NCI-H1105 (cell line): ENCODE measurements at regions not wholly inside any gene's neighbourhood (a gene's known extent, or its start where the extent isn't known, plus 50 kb on each side); places are given as distances from the start of the nearest gene placed in this dataset.

Source experiments
- DNase-seq: peaks from one replicate; lab custom pipeline; 2025; lab: John Stamatoyannopoulos, UW

DNA sequence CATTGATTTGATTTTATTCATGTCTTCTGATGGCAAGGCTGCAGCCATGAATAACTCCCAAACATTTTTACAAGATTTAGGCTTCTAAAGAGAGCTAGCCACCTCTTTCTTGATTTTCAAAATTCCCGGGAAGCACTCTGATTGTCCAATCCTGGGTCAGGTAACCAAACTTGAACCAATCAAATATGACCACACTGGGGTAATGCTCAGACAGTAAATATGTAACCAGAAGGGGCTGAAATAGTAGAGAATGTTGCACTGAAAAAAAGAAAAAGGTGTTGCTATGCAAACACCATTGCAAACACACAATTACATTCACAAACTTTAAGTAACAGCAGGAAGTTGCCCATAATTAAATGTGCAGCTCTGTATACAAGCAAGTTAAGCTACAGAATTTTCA, 112.9 kb upstream of the IQCM start:
- DNase-seq, result no peak

DNA sequence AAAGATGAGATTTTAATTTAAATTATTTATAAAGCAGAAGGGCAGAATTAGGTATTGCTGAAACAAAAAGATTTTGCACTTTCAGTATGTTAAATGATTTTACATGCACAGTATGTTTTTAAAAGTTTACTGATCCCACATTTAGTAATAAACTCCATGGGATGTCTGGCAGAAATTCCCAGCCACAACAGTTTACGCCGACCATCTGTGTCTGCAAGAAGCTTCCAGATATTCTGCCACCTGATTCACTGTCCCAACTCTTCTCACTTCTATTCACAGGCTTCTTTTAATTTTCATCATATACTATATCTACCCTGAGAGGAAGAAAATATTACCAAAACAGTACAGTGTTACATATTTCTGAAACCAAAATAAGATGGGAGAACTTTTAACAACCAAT, 115.8 kb upstream of the IQCM start:
- no peak for DNase-seq

DNA sequence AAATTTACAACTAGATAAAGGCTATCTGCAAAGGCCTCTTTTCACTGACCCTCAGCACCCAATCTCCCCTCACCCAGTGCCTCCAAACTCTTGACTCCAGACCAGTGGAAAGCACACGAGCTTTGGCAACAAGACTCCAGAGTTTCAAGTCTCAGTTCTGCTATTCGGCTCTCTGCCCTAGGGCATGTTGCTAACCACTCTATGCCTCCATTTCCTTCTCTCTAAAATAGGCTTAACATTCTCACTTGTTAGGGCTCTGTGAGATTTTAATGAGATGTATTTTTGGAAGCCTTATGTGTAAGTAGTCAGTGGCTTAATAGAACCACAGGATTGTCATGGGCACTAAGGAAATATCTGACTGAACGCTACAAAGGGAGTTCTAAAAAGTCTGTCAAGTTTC, 116.5 kb upstream of the IQCM start:
- no peak for DNase-seq

DNA sequence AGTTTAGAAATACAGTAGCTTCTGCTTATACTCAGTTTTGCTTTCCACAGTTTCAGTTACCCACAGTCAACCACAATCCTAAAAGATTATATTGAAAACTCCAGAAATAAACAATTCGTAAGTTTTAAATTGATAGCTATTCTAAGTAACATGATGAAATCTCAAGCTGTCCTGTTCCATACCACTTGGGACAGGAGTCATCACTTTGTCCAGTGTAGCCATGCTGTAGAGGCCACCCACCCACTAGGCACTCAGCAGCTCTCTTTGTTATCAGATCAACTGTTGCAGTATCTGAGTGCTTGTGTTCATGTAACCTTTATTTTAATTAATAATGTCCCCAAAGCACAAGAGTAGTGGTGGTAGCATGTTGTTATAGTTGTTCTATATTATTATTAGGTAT, 117.5 kb upstream of the IQCM start:
- no peak for DNase-seq

DNA sequence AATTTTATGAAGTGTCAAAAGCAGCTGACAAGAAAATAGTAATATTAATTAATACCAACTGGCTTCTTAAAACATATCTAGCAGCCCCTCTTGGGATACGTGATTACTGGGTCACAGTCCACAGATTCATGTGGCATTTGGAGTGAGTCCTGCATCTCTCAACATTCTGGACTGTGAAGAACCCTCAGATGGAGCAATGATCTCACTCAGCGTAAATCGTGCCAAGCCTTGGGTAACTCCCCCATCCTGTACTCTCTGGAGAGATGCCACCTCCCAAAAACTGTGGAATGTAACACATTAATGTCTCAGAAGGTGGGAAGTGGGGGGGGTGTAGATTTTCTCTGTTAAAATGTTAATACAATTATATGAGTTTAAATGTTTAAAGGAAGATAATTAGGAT, 118.2 kb upstream of the IQCM start:
- no peak for DNase-seq

DNA sequence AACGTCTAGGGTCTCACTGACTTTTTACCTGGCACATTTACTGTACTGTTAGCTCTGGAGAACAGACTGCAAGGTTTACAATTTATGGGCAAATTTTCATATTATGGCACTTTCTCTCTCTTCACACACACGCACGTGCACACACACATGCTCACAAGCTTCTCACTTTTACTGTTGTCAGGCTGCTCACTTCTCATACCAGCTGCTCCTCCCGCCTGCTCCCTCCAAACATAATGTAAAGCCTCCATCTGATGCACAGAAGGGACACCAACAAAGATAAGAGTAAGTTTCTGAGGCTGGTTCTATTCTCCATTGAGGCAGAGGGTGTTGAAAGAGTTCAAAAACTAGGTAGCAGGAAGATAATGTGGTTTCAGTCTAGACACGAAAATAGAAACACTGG, 128.9 kb upstream of the DCLK2 start:
- no peak for DNase-seq

DNA sequence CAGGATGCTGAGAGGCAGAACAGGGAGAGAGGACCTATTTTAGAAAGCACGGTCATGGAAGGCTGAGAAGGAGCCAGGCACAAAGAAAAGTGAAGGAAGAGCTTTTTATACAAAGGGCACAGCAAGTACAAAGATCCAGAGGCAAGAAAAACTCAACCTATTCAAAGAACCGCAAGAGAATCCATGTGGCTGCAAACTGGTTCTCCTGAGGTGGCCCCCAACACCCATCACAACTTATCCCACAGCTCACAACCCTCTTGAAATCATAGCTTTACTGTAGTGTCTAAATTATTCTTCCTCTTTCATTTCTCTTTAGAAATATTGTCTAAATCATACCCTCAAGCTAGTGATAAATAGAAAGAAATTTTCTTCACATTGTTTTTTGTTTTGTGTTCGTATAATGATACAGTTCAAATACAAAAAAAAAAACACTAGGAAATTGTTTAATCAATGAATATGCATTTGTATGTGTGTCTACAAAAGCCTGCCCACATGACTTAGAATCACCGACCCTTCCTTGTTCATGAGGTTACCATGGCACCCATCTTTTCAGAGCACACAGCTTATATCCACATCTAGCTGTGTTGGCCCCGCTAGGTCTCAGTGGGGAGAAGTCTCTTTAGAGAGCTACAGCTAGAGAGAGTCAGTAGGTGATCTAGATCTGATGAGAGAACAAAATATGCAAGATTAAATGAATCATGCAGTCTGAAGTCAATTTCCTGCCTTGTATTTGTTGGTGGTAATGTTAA, 126.9 kb upstream of the DCLK2 start:
- no peak for DNase-seq

DNA sequence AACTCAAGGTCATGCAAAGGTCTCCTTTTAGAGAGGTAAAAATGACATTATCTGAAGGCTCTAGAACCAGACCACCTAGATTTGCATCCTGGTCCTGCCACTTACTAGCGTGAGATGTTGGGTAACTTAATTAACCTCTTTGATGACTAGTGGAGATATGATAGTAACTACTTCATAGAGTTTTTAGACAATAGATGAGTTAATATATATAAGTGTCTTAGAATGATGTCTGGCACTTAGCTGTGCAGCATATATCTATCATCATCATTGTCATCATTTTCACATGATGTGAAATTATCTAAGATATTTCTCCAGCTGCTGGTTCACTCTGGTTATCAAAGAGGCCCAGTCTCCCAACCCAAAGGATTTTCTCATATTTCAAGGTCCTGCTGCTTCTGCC, 126.1 kb upstream of the DCLK2 start:
- DNase-seq, result no peak

DNA sequence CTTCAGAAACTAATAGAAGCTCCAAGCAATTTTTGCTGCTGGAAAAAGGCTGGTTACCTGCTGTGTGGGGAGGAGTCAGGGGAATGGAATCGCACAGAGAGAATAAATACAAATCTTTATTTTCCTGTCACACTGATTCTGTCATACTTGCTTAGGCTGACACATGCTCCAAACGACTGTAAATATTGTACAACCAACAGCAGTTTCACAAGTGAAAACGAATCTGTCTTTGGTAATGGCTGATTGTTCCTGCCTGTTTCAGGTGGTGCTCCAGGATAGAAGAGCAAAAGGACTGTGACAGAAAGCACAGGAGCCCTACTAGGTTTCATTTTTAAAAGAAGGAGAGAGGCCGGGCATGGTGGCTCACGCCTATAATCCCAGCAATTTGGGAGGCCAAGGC, 125.5 kb upstream of the DCLK2 start:
- DNase-seq, result no peak

DNA sequence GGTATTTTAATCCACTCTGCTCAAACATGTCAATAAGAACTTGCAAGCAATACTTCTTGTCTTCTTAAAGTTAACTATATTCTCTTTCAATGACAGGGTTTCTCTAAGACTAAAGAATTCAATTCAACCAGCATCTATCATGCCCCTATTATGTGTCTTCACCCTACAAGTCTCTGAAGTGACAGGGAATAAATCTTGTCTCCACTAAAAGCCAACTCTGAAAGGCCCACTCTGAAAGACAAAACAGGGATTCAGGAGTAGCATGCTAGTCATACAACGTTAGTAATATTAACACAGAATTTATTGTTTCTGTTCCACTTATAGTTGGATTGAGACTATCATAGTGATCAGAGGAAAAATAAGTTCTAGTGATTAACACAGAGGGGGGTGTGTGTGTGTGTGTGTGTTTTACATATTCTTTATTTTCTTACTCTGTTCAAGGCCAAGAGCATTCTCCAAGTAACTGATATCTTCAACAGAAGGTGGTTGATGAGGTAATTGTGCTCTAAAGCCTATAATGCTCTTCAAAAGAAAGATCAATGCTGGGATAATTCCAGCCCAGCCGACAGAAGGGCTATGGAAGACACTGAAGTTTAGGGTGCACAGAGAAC, 122.4 kb upstream of the DCLK2 start:
- DNase-seq, result no peak

DNA sequence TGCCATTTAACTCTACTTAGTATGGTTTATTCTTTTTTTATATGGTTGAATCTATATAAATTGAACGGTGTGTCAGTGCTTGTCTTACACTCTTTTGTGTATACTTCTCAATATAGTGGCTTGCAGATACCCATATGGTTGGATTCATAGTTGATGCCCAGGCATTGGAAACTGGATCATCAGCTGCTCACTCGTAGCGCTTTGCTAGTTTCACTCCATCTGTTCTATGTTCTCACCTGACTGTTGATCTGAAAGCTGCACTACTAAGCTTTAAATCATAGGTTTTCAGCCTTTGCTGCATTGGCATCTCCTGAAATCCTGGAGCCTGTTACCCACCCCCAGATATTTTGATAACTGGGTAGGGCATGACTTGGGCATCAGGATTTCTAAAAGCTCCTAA, 121.6 kb upstream of the DCLK2 start:
- no peak for DNase-seq

DNA sequence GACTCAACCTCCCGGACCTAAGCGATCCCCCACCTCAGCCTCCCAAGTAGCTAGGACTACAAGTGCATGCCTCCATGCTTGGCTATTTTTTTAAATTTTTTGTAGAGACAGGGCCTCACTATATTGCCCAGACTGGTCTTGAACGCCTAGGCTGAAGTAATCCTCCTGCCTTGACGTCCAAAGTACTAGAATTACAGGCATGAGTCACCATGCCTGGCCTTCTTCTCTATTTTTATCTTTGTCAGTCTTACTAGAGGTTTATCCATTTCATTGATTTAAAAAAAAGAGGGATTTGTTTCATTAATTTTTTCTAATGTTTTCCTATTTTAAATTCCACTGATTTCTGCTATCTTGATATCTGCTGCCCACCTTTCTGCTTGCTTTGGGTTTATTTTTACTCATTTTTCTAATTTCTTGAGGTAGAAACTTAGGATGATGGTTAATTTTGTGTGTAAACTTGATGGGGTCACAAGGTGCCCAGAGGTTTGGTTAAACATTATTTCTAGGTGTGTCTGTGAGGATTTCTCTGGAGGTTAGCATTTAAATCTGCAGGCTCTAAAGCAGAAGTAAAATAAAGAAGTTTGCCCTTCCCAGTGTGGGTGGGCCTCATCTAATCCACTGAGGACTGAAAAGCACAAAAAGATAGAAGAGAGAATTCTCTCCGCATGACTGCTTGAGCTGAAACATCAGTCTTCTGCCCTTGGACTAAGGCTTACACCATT, 116.2 kb upstream of the DCLK2 start:
- no peak for DNase-seq

DNA sequence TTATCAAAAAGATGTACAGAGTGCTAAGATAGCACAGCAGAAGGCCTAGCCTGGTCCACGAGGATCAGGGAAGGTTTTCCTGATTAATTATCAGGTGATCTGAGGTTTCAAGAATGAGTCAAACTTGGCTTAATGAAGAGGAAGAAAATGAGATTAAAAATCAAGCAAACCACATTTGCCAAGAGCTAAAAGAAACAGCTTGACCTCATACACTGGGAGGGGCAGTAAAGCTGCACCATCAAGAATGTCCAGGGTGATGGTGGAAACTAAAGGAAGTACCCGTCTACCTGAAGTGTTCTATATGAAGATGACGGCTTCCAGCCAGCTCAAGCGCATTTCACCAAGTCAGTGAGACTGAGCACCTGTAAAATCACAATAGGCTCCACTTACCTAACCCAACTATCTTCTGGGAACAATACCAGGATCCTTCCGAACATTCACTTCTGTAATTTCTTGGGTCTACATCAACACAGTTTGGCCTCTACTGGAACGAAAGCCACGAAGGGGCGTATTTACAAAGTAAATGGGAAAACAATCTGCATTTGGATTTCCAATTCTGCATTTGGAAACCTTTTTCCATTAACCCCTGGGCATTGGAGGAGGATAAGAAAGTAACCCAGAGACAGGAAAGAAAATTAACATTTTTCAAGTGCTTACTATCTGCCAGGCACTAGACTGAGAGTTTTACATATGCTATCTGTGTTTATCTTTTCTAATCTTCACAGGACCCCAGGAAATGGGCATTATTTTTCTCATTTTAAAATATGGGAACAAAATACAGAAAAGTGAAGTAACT, 114.0 kb upstream of the DCLK2 start:
- DNase-seq, result no peak

DNA sequence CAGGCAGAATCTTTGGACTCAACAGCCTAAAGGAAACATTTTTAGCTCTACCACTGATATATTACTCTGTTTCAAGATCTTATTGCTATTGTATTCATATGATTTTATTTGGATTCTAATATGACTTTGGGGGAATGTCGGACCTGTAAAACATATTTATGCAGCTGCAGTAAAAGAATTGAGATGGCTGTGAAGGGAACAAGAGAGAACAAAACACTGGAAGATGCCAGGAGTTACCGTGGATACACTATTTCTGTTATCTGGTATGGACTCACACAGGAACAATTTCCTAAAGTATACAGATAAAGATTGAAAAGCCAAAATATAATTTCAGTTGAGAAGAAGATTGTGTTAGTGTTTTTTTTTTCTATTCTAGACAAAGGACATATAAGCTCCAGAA, 113.0 kb upstream of the DCLK2 start:
- no peak for DNase-seq

DNA sequence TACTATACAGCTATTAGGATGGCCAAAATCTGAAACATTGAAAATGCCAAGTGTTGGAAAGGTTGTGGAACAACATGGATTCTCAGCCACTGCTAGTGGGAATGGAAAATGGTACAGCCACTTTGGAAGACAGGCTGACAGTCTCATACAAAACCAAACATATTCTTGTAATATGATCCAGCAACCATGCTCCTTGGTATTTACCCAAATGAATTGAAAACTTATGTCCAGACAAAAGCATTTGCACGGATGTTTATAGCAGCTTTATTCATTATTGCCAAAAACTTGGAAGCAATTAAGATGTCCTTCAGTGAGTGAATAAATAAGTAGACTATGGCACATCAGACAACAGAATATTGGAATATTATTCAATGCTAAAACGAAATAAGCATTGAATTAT, 105.8 kb upstream of the DCLK2 start:
- DNase-seq, result no peak

DNA sequence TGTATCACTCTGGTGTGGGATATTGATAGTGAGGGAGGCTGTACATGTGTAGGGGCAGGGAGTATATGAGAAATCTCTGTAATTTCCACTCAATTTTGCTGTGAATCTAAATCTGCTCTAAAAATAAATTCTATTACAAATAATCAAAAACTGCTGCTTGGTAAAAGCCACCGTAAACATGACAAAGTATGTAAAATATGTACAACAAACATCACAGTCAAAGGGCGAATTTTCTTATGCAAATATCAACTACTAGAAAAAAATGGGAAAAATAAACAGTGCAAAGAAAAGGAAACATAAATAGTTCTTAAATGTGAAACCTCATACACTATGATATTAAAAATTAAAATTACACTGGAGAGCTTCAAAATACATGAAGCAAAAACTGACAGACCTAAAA, 105.1 kb upstream of the DCLK2 start:
- no peak for DNase-seq

DNA sequence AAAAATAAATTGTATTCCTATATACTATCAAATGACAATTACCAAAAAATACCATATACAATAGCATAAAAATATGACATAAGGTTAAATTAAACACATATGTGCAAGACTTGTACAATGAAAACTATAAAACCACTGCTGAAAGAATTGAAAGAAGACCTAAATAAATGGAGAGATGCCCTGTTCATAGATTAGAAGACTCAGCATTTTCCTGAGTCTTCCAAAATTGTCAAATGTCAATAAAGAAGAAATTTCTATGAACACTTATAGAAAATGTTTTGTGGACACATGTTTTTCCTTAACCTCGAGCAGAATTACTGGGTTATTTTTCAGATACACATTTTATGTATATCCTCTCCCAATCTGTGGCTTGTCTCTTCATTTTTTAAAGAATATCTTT, 103.1 kb upstream of the DCLK2 start:
- DNase-seq, result no peak

DNA sequence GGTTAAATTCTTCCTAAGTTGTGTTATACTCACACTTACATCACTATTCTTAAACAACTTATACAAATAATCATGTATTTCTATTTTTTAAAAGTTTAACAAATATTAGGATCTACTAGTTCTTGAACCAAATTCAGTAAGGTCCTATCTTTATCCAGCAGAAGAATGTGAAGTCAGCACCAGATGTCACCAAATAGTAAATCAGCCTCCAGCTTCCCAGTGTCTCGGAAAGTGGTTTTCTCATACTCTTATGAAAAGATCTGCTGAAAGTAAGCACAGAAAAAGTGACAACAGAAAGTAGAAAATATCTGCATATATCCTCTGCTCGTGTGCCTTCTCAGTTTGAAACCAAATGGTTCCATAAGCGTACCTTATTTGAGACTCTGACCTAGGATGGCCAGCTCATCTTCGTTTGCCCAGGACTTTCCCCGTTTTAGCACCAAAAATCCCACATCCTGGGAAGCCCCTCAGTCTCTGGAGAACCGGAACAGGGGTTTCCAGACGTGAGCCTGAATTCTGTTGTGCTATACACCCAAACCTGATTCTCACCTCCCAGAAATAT, 98.0 kb upstream of the DCLK2 start:
- no peak for DNase-seq

DNA sequence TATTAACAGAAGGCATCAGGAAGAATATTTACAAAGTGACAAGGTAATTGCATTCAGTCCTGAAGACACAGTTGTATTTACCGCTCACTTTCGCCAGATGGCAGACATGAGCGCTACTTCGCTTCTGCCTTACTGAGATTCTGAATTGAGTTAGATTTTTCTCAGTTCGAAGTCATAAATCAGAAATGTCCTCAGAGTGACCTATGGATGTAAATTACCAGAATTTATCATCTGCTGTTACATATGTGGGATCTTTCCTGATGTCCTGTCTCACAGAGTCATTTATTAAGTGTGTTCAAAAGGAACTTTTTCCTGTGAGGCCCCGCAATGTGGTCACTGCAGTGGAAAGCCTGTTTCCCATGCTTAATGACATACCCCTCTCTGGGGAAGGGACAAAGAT, 97.3 kb upstream of the DCLK2 start:
- peak; percentile 8 for DNase-seq

DNA sequence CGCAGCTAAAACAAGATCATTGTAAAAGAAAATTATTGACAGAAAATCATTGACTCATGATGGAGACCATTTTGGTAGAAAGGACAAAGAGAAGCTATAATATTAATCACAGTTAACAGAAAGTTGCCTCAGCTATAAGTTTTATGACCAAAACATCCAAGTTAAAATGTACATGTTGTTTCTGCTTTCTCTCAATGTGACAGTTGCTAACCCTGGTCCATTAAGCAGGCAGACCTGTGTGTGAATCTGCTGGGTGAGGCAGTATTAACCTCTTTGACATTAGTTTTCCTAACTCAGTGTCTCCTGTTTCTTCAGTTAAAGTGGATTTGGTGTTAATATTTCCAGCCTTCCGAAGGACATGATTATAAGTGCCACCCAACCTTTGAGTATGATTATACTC, 94.8 kb upstream of the DCLK2 start:
- DNase-seq, result no peak

DNA sequence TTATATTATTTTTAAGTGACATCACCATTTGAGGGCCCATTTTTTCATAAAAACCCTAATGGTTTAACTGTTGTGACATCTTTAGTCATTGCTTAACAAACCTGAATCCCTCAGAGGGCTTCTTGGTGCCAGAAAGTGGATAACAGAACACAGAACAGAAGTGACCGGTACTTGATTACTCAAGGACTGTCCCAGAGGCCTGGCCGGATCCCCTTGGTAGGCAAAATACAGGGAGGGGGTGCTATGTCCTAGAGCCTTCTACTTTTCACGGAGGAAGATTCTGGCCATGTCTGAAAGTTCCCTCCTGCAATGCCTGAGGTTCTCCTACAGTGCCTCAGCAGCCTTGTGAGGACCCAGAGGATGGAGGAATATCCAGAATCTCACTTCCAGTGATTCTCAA, 94.3 kb upstream of the DCLK2 start:
- DNase-seq, result no peak

DNA sequence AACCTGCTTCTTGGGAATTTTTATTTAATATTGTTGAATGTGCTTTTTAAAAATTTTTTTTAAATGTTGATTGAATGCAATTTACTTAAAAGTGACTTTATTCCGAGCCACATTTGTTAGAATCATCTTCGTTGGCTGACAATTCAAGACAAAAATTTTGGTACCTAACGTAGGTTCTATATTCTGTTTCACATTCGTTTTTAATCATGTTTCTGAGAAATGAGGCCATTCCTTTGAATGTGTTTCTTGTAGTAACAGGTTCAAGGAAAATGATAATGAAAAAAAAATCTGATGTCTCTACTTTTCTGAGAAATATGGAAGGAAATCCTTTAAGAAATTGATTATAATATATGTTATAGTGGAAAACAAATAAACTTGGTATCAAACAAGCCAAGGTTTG, 92.3 kb upstream of the DCLK2 start:
- DNase-seq, result no peak
